ENCODE measurements at regions not wholly inside any gene's neighbourhood (a gene's known extent, or its start where the extent isn't known, plus 50 kb on each side); places are given as distances from the start of the nearest gene placed in this dataset.

GRCh38 chr2:37543999-37544557, 127.4 kb downstream of the CDC42EP3 start:
- TF ChIP-seq POLR2A (IDR thresholded peaks at IDR 0.05) = no peak
- TF ChIP-seq CTCF (IDR thresholded peaks at IDR 0.05 in 8 of 11, conservative IDR thresholded peaks at IDR 0.05 in 3 of 11) = no peak
- no peak for TF ChIP-seq POLR2AphosphoS5 (IDR thresholded peaks at IDR 0.05)
- H3K9me3 ChIP-seq = no peaks in the 10 kb centered on the region
- no peaks in the 10 kb centered on the region for H3K36me3 ChIP-seq
- H3K4me3 ChIP-seq = no peak overlapping the region
- 74 to 89% (median 77%) methylated on average over 4 of the region's 4 CpGs for WGBS, 5 donors
- H3K4me1 ChIP-seq = peaks cover 0 to 7% (median 0%) of the 10 kb centered on the region in 6 donors
- H3K27me3 ChIP-seq (replicated peaks in 1 of 7) = no peaks in the 10 kb centered on the region
- H3K27ac ChIP-seq = no peak overlapping the region
- no peak for DNase-seq
- intact Hi-C loops (cut with DNase I; ENCODE audit: low total_unique reads) = no loop called here

GRCh38 chr2:37544591-37545031, 126.8 kb downstream of the CDC42EP3 start:
- Histone ChIP-seq H3K4me3 (no peak overlapping the region), H3K36me3 (no peaks in the 10 kb centered on the region), H3K9me3 (no peaks in the 10 kb centered on the region), H3K27me3 (replicated peaks in 1 of 7) (no peaks in the 10 kb centered on the region), H3K4me1 (peaks cover 0 to 8% (median 0%) of the 10 kb centered on the region in 6 donors), H3K27ac (no peak overlapping the region)
- no peak for DNase-seq
- 66 to 92% (median 77%) methylated on average over 1 of the region's 1 CpG for WGBS, 5 donors
- TF ChIP-seq POLR2A (IDR thresholded peaks at IDR 0.05) (no peak), POLR2AphosphoS5 (IDR thresholded peaks at IDR 0.05) (no peak), CTCF (IDR thresholded peaks at IDR 0.05 in 8 of 11, conservative IDR thresholded peaks at IDR 0.05 in 3 of 11) (no peak)
- intact Hi-C loops (cut with DNase I; ENCODE audit: low total_unique reads) = no loop called here

- no peak overlapping the region for H3K27ac ChIP-seq
- H3K4me3 ChIP-seq = no peak overlapping the region
- intact Hi-C loops (cut with DNase I; ENCODE audit: low total_unique reads) = no loop called here
- H3K27me3 ChIP-seq (replicated peaks in 1 of 7) = no peaks in the 10 kb centered on the region
- H3K9me3 ChIP-seq = no peaks in the 10 kb centered on the region
- TF ChIP-seq CTCF (IDR thresholded peaks at IDR 0.05 in 8 of 11, conservative IDR thresholded peaks at IDR 0.05 in 3 of 11) (no peak), POLR2AphosphoS5 (IDR thresholded peaks at IDR 0.05) (no peak), POLR2A (IDR thresholded peaks at IDR 0.05) (no peak)
- H3K36me3 ChIP-seq = no peaks in the 10 kb centered on the region
- H3K4me1 ChIP-seq = peaks cover 0 to 12% (median 7%) of the 10 kb centered on the region in 6 donors
- DNase-seq = no peak
- WGBS, 5 donors = 50 to 53% (median 52%) methylated on average over 4 of the region's 4 CpGs
Observed at GRCh38 chr2:37549598-37549997, 121.8 kb downstream of the CDC42EP3 start.

GRCh38 chr2:37550190-37550589, 121.3 kb downstream of the CDC42EP3 start:
- DNase-seq = no peak
- Histone ChIP-seq H3K4me3 (no peak overlapping the region), H3K27ac (no peak overlapping the region), H3K4me1 (peaks cover 0 to 15% (median 10%) of the 10 kb centered on the region in 6 donors), H3K27me3 (replicated peaks in 1 of 7) (no peaks in the 10 kb centered on the region), H3K36me3 (no peaks in the 10 kb centered on the region), H3K9me3 (no peaks in the 10 kb centered on the region)
- intact Hi-C loops (cut with DNase I; ENCODE audit: low total_unique reads) = no loop called here
- TF ChIP-seq POLR2A (IDR thresholded peaks at IDR 0.05) = no peak
- no peak for TF ChIP-seq POLR2AphosphoS5 (IDR thresholded peaks at IDR 0.05)
- TF ChIP-seq CTCF (IDR thresholded peaks at IDR 0.05 in 8 of 11, conservative IDR thresholded peaks at IDR 0.05 in 3 of 11) = no peak
